ENCODE measurements at regions not wholly inside any gene's neighbourhood (a gene's known extent, or its start where the extent isn't known, plus 50 kb on each side); places are given as distances from the start of the nearest gene placed in this dataset.

- DNase-seq, result no peak
These were observed 168.3 kb downstream of the SEC14L1 start for GRCh38 chr17:77308861-77309726.

DNA sequence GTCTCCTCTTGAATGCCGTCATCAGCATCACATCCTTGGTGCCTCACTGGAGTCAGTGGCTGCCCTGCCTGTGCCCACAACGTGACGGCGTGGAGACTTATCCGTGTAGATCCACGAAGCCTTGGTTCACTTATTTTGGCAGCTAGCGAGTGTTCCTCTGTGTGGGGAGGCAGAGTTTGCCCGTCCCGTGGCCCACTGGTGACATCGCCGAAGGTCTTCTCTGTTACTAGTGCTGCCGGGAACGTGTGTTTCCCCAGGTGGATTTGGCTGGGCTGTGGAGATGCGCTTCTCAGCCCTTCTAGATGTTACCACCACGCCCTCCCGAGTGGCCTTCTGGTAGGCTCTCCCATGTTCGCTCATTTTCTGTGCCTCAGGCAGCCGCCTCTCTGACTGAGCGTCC, 169.6 kb downstream of the SEC14L1 start:
- DNase-seq, result no peak

- no peak for DNase-seq
These were observed 170.7 kb downstream of the SEC14L1 start for GRCh38 chr17:77311371-77311981.

GRCh38 chr17:77312061-77312701, 171.4 kb downstream of the SEC14L1 start:
- DNase-seq, result no peak

- no peak for DNase-seq
These were observed 172.2 kb downstream of the SEC14L1 start for GRCh38 chr17:77312786-77313599.

DNA sequence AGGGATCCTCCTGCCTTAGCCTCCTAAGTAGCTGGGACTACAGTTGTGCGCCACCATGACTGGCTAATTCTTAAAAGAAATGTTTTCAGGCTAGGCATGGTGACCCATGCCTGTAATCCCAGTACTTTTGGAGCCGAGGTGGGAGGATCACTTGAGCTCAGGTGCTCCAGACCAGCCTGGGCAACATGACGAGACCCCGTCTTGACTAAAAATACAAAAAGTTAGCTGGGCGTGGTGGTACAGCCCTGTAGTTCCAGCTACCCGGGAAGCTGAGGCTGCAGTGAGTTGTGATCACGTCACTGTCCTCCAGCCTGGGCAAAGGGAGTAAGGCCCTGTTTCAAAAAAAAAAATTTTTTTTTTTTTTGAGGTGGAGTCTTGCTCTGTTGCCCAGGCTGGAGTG, 173.1 kb downstream of the SEC14L1 start:
- DNase-seq, result no peak

- DNase-seq, result no peak
These were observed 173.8 kb downstream of the SEC14L1 start for GRCh38 chr17:77314601-77315000.

DNA sequence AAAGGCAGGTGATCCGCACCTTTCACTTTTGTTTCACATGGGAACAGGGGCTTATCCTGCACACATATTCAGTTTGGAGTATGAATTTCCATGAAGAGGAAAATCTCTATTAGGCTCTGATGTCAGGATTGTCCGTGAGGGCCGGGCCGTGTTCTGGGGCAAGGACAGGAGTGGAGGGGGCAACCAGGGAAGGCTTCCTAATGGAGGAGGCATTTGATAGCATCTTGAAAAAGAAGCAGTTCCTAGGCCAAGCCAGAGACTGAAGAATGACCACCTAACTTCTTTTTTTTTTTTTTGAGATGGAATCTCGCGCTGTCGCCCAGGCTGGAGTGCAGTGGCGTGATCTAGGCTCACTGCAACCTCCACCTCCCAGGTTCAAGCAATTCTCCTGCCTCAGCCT, 174.2 kb downstream of the SEC14L1 start:
- DNase-seq, result no peak

DNA sequence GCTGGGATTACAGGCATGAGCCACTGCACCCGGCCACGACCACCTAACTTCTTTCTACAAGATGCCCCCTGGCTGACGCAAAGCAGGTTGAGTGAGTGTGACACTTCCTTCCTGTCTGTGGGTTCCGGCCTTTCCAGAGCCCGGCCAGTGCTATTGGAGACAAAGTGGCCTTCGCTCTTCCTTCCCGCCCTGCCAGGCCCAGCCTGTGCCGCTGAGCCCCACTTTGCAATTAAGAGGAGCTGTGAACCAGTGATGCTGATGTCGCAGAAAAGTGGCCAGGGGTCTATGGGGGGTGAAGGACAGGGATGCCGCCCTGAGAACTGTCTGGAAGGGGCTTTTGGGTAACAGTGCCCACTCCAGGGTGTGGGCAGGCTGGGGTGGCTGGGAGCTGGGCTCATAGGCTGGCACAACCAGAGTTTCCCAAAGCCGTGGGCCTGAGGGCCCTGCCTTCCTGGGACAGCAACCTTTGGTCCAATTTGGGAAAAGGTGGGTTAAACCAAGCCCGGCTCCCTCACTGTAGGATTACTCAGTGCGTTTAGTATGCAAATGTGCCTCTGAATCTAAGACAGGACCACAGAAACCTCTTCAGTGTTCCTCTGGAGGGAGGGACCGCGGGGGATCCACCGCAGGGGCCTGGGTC, 174.9 kb downstream of the SEC14L1 start:
- no peak for DNase-seq

GRCh38 chr17:77316191-77316641, 175.4 kb downstream of the SEC14L1 start:
- no peak for DNase-seq

- no peak for DNase-seq
These were observed 175.9 kb downstream of the SEC14L1 start for GRCh38 chr17:77316651-77317050.

DNA sequence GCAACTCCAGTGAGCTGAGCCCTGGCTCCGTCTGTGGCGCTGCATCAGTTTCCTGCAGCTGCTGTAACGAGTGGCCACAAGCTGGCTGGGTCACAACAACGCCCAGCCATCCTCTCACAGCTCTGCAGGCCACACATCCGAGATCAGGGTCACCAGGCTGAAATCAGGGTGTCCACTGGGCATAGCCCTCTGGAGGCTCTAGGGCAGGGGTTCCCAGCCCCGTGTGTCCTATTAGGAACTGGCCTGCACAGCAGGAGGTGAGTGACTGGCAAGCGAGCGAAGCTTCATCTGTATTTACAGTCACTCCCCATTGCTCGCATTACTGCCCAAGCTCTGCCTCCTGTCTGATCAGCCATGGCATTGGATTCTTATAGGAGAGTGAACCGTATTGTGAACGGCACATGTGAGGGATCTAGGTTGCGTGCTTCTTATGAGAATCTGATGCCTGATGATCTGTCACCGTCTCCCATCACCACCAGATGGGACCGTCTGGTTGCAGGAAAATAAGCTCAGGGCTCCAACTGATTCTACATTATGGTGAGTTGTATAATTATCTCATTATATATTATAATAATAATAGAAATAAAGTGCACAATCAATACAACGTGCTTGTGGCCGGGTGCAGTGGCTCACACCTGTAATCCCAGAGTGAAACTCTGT, 176.5 kb downstream of the SEC14L1 start:
- no peak for DNase-seq

DNA sequence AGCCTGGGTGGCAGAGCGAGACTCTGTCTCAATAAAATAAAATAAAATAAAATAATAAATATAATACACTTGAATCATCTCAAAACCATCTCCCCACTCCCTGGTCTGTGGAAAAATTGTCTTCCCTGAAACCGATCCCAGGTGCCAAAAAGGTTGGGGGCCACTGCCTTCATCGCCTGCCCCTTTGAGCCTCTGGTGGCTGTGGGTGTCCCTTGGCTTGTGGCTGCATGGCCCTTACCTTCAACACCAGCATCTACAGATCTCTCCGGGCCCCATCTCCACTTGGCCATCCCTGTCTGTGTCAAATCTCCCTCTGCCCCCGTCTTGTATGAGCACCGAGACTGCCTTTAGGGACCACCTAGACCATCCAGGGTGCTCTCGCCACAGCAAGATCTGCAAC, 177.3 kb downstream of the SEC14L1 start:
- DNase-seq, result no peak

GRCh38 chr17:77318491-77319210, 177.9 kb downstream of the SEC14L1 start:
- DNase-seq, result no peak

GRCh38 chr17:77319211-77320043, 178.7 kb downstream of the SEC14L1 start:
- no peak for DNase-seq

- no peak for DNase-seq
These were observed 179.3 kb downstream of the SEC14L1 start for GRCh38 chr17:77320044-77320440.

- DNase-seq, result no peak
These were observed 179.9 kb downstream of the SEC14L1 start for GRCh38 chr17:77320485-77321256.

DNA sequence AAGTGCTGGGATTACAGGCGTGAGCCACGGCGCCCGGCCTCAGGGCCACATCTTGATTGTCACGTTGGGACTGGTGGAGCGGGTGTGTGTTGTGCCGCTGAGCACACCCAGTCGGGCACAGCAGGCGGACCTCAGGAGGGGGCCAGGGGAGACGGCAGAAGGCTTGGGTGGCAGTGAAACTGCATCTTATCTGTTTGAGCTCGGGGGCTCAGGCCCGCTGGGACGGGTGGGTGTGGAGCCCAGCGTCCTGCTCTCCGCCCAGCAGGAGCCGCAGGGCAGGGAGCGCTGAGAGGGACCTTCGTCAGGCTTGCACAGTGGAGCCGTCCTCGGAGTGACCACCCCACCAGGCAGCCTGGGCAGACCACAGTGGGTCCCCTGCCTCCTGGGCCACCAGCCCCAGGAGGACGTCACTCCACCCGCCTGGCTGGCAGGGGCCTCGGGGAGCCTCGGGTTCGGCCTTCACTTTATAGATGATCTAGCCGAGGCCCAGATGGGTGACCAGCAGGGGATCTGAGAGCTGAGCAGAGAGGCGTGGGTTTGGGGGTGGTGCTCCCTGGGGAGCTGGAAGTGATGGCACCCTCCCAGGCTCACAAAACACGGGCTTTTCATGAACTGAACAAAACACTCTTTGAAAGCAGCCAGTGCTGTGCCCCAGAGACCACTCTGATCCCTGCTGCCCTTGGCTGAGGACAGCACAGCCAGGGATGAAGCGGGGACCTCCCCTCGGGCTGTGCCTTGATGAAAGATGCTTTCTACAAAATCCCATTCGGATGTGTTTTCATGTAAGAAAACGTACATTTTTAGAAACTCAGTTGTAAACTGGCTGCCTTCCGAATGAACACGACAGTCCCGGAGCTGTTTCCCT, 181.1 kb downstream of the SEC14L1 start:
- DNase-seq, result no peak

Measured in NCI-H748 treated with DMSO at 0.1 percent for 48 hours (cell line).